A549 (cell line): ENCODE measurements at regions not wholly inside any gene's neighbourhood (a gene's known extent, or its start where the extent isn't known, plus 50 kb on each side); places are given as distances from the start of the nearest gene placed in this dataset.
"Not testable (repeated sequence)": the region's sequence is repeated elsewhere in the genome, so short reads cannot be mapped to it uniquely, and the experiment has no call there.

ENCODE experiments used
- ATAC-seq, 2 experiments: fragments of 200-7000 bp in 1 of 2; fragments of >200 bp in 1 of 2; cut with Nextera tagmentation in 1 of 2; cut with Tn5 transposase in 1 of 2; 3 replicates each; pipeline versions ENCODE4 v1.8.0 to v1.9.1; 2018 to 2020; ENCODE audit warnings: mild to moderate bottlenecking in 1 of 2, moderate library complexity in 1 of 2
- CTCF ChIA-PET: fragments of 300-600 bp; sonication (Branson Sonifier 250); formaldehyde crosslinking; extraction: SDS; loops from one replicate; lab custom pipeline; 2021; ENCODE audit warnings: antibody characterized with exemption, inconsistent platforms; lab: Yijun Ruan, JAX
- POLR2A ChIA-PET: fragments of 350-600 bp; formaldehyde crosslinking; extraction: SDS; loops from one replicate; lab custom pipeline; 2021; ENCODE audit warnings: antibody characterized with exemption, inconsistent platforms; lab: Yijun Ruan, JAX
- DNase-seq, 2 experiments: peaks; one replicate each; pipeline versions ENCODE4 v3.0.0 to v3.0.0-alpha.2; 2011 to 2016; ENCODE audit warnings: low read depth in 1 of 2, low spot score in 1 of 2
- FAIRE-seq: peaks from 2 replicates; lab custom pipeline; 2011; peaks lifted over from hg19 to GRCh38; lab: Jason Lieb, UNC
- H3K27ac ChIP-seq, 2 experiments: fragments of >200 bp; sonication (Bioruptor Twin); formaldehyde crosslinking; 3 replicates each; pipeline ENCODE4 v1.5.1; 2016 to 2017
- H3K4me1 ChIP-seq: fragments of >200 bp; sonication (Bioruptor Twin); formaldehyde crosslinking; 3 replicates; pipeline ENCODE4 v1.6.1; 2016
- H3K4me2 ChIP-seq: fragments of >200 bp; sonication (Bioruptor Twin); formaldehyde crosslinking; 3 replicates; pipeline ENCODE4 v1.6.1; 2016
- H3K4me3 ChIP-seq: fragments of >200 bp; sonication (Bioruptor Twin); formaldehyde crosslinking; 3 replicates; pipeline ENCODE4 v1.5.1; 2016
- H3K9me3 ChIP-seq: fragments of >200 bp; sonication (Bioruptor Twin); formaldehyde crosslinking; 3 replicates; pipeline ENCODE4 v1.6.1; 2016
- EHF ChIP-seq: fragments of 250-450 bp; sonication (Bioruptor Pico); IDR thresholded peaks from 2 replicates; pipeline ENCODE4 v1.5.0; 2020; ENCODE audit warnings: mild to moderate bottlenecking
- EHMT2 ChIP-seq: fragments of 200-600 bp; sonication (generic); IDR thresholded peaks from 2 replicates; pipeline ENCODE4 v1.6.1; 2016; ENCODE audit warnings: antibody characterized with exemption, low read depth, mild to moderate bottlenecking, moderate library complexity
- FOSB ChIP-seq: fragments of 250-450 bp; sonication (Bioruptor Pico); IDR thresholded peaks from 2 replicates; pipeline ENCODE4 v1.5.0; 2020; ENCODE audit warnings: mild to moderate bottlenecking, moderate library complexity
- FOXS1 ChIP-seq: fragments of 250-450 bp; sonication (Bioruptor Pico); IDR thresholded peaks from 2 replicates; pipeline ENCODE4 v1.5.0; 2020; ENCODE audit warnings: mild to moderate bottlenecking, moderate library complexity
- HEYL ChIP-seq: fragments of 250-450 bp; sonication (Bioruptor Pico); IDR thresholded peaks from 2 replicates; pipeline ENCODE4 v1.8.0; 2021; ENCODE audit warnings: mild to moderate bottlenecking, moderate library complexity
- HOXB5 ChIP-seq: fragments of 250-450 bp; sonication (Bioruptor Pico); IDR thresholded peaks from 2 replicates; pipeline ENCODE4 v1.5.0; 2020; ENCODE audit warnings: mild to moderate bottlenecking, moderate library complexity
- JUN ChIP-seq, 2 experiments: fragments of >200 bp; sonication (Bioruptor Twin); formaldehyde crosslinking; IDR thresholded peaks; 2 replicates in 1 of 2; 3 replicates in 1 of 2; pipeline ENCODE4 v1.6.1; 2016 to 2017
- KDM5A ChIP-seq: fragments of 200-600 bp; sonication (generic); IDR thresholded peaks from 2 replicates; pipeline ENCODE4 v1.6.1; 2016; ENCODE audit warnings: antibody characterized with exemption, mild to moderate bottlenecking
- MYC ChIP-seq: IDR thresholded peaks from 2 replicates; pipeline ENCODE4 v1.6.1; 2012; ENCODE audit warnings: mild to moderate bottlenecking, inconsistent platforms, low read length, improper control_type of control experiment, borderline replicate concordance
- NR3C1 ChIP-seq: fragments of >200 bp; sonication (Bioruptor Twin); formaldehyde crosslinking; IDR thresholded peaks from 3 replicates; pipeline ENCODE4 v1.6.1; 2017
- PHF8 ChIP-seq: fragments of 200-600 bp; sonication (generic); IDR thresholded peaks from 2 replicates; pipeline ENCODE4 v1.6.1; 2016; ENCODE audit warnings: low read depth, mild to moderate bottlenecking, antibody characterized with exemption, moderate library complexity, borderline replicate concordance
- RFX5 ChIP-seq: fragments of 450-650 bp; IDR thresholded peaks from 2 replicates; pipeline ENCODE4 v1.7.1; 2014; ENCODE audit warnings: antibody characterized with exemption, mild to moderate bottlenecking, moderate library complexity
- SMC3 ChIP-seq: fragments of >200 bp; sonication (Bioruptor Twin); formaldehyde crosslinking; IDR thresholded peaks from 3 replicates; pipeline ENCODE4 v1.6.1; 2018; ENCODE audit warnings: inconsistent platforms
- SREBF2 ChIP-seq: fragments of 450-650 bp; IDR thresholded peaks from 2 replicates; pipeline ENCODE4 v1.6.1; 2014; ENCODE audit warnings: mild to moderate bottlenecking, moderate library complexity
- ZC3H11A ChIP-seq: fragments of 450-650 bp; IDR thresholded peaks from 2 replicates; pipeline ENCODE4 v1.6.1; 2014; ENCODE audit warnings: antibody characterized with exemption, mild to moderate bottlenecking
- ZSCAN20 ChIP-seq: fragments of 250-450 bp; sonication (Bioruptor Pico); IDR thresholded peaks from 2 replicates; pipeline ENCODE4 v1.8.0; 2022; ENCODE audit warnings: mild to moderate bottlenecking, moderate library complexity
- WGBS: methylation state at CpG from one replicate; pipeline ENCODE4 v1.1.6; 2017; ENCODE audit errors: missing lambda C conversion rate; 5-methylcytosine and 5-hydroxymethylcytosine counted together
- TF ChIP-seq, protein P1 (sequence below): IDR thresholded peaks from 2 replicates; pipeline ENCODE4 v1.6.1; 2012
- TF ChIP-seq, protein P2 (sequence below): fragments of 200-600 bp; sonication (generic); IDR thresholded peaks from 2 replicates; pipeline ENCODE4 v1.6.1; 2016; ENCODE audit warnings: antibody characterized with exemption, mild to moderate bottlenecking, moderate library complexity
- TF ChIP-seq, protein P3 (sequence below): fragments of 450-650 bp; IDR thresholded peaks from 2 replicates; pipeline ENCODE4 v1.6.1; 2014; ENCODE audit warnings: antibody characterized with exemption
- TF ChIP-seq, protein P4 (sequence below): fragments of 250-450 bp; sonication (Bioruptor Pico); IDR thresholded peaks from 2 replicates; pipeline ENCODE4 v1.5.0; 2020; ENCODE audit warnings: low read depth, mild to moderate bottlenecking, moderate library complexity

DNA sequence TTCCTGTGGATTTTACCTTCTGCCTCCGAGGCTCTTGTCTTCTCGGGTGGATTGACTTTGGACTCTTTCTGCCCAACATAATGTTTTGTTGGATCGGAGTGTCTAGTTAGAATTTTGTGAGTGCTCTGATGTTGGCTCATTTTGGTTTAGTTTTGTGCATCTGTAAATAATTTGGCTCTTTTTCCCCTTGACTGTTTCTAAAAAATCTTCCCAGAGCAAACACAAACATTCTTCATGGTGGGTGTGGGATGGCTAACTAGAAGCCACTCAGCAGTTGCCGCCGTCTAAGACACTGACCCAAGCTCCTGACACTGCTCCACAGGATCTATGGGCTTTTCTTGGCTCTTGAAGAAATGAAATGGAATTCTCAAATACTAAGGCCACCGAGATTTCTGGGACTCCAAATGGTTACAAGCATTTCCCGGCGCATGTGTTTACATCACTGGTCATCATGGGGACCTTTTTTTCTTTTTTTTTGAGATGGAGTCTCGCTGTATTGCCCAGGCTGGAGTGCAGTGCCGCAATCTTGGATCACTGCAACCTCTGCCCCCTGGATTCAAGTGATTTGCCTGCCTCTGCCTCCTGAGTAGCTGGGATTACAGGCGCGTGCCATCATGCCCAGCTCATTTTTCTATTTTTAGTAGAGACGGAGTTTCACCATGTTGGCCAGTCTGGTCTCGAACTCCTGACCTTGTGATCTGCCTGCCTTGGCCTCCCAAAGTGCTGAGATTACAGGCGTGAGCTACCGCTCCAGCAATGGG, 92.0 kb upstream of the FRMD1 start:
- no peak overlapping the region for H3K4me3 ChIP-seq
- DNase-seq: no peak
- no peaks in the 10 kb centered on the region for H3K9me3 ChIP-seq
- no peak for ATAC-seq
- POLR2A ChIA-PET: no interaction called here
- CTCF ChIA-PET: no interaction called here
- no peak for FAIRE-seq
- H3K4me2 ChIP-seq: no peak overlapping the region
- 85% methylated on average over 16 of the region's 16 CpGs for WGBS
- no peak for TF ChIP-seq EHF (CRISPR knock-in tag)
- TF ChIP-seq, protein P1, sequence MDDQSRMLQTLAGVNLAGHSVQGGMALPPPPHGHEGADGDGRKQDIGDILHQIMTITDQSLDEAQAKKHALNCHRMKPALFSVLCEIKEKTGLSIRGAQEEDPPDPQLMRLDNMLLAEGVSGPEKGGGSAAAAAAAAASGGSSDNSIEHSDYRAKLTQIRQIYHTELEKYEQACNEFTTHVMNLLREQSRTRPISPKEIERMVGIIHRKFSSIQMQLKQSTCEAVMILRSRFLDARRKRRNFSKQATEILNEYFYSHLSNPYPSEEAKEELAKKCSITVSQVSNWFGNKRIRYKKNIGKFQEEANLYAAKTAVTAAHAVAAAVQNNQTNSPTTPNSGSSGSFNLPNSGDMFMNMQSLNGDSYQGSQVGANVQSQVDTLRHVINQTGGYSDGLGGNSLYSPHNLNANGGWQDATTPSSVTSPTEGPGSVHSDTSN: no peak
- no peak for TF ChIP-seq ZSCAN20 (CRISPR knock-in tag)
- TF ChIP-seq PHF8: no peak
- TF ChIP-seq JUN (IDR thresholded peaks at IDR 0.05): no peak
- TF ChIP-seq, protein P2, sequence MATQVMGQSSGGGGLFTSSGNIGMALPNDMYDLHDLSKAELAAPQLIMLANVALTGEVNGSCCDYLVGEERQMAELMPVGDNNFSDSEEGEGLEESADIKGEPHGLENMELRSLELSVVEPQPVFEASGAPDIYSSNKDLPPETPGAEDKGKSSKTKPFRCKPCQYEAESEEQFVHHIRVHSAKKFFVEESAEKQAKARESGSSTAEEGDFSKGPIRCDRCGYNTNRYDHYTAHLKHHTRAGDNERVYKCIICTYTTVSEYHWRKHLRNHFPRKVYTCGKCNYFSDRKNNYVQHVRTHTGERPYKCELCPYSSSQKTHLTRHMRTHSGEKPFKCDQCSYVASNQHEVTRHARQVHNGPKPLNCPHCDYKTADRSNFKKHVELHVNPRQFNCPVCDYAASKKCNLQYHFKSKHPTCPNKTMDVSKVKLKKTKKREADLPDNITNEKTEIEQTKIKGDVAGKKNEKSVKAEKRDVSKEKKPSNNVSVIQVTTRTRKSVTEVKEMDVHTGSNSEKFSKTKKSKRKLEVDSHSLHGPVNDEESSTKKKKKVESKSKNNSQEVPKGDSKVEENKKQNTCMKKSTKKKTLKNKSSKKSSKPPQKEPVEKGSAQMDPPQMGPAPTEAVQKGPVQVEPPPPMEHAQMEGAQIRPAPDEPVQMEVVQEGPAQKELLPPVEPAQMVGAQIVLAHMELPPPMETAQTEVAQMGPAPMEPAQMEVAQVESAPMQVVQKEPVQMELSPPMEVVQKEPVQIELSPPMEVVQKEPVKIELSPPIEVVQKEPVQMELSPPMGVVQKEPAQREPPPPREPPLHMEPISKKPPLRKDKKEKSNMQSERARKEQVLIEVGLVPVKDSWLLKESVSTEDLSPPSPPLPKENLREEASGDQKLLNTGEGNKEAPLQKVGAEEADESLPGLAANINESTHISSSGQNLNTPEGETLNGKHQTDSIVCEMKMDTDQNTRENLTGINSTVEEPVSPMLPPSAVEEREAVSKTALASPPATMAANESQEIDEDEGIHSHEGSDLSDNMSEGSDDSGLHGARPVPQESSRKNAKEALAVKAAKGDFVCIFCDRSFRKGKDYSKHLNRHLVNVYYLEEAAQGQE: no peak
- no peak for TF ChIP-seq HEYL (CRISPR knock-in tag)
- TF ChIP-seq NR3C1: no peak
- TF ChIP-seq, protein P3, sequence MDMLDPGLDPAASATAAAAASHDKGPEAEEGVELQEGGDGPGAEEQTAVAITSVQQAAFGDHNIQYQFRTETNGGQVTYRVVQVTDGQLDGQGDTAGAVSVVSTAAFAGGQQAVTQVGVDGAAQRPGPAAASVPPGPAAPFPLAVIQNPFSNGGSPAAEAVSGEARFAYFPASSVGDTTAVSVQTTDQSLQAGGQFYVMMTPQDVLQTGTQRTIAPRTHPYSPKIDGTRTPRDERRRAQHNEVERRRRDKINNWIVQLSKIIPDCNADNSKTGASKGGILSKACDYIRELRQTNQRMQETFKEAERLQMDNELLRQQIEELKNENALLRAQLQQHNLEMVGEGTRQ: no peak
- TF ChIP-seq HOXB5: no peak
- TF ChIP-seq SMC3: no peak
- no peak for TF ChIP-seq ZC3H11A
- TF ChIP-seq, protein P4, sequence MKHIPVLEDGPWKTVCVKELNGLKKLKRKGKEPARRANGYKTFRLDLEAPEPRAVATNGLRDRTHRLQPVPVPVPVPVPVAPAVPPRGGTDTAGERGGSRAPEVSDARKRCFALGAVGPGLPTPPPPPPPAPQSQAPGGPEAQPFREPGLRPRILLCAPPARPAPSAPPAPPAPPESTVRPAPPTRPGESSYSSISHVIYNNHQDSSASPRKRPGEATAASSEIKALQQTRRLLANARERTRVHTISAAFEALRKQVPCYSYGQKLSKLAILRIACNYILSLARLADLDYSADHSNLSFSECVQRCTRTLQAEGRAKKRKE: no peak
- TF ChIP-seq EHMT2: no peak
- TF ChIP-seq FOXS1 (CRISPR knock-in tag): no peak
- TF ChIP-seq FOSB (CRISPR knock-in tag): no peak
- TF ChIP-seq RFX5: no peak
- no peaks in the 10 kb centered on the region for H3K4me1 ChIP-seq
- no peak overlapping the region for H3K27ac ChIP-seq

DNA sequence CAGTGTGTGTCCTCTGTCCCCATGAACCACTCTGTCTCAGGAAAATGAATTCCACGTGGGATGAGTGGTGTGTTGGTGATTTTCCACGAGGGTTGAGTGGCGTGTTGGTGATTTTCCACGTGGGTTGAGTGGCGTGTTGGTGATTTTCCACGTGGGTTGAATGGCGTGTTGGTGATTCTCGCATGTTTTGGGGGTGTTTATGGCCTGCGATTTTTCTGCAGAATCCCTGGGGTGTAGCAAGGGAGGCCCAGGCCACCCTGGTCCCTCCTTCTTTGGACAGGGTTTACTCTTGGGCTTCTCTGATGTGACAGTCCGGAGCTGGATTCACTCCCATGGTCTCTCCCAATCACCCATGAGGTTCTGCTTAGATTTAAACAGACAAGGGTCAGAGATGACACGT, 90.6 kb upstream of the FRMD1 start:
- ChIA-PET CTCF (no interaction called here), POLR2A (no interaction called here)
- Histone ChIP-seq H3K9me3 (no peaks in the 10 kb centered on the region), H3K4me2 (no peak overlapping the region), H3K4me3 (no peak overlapping the region), H3K27ac (no peak overlapping the region), H3K4me1 (no peaks in the 10 kb centered on the region)
- DNase-seq (no peak), FAIRE-seq (no peak), ATAC-seq (no peak)
- no peak for TF ChIP-seq KDM5A
- TF ChIP-seq HEYL (CRISPR knock-in tag): no peak
- TF ChIP-seq JUN (IDR thresholded peaks at IDR 0.05): no peak
- TF ChIP-seq MYC: no peak
- TF ChIP-seq FOSB (CRISPR knock-in tag): no peak
- TF ChIP-seq SREBF2: no peak
- WGBS: 72% methylated on average over 10 of the region's 11 CpGs

DNA sequence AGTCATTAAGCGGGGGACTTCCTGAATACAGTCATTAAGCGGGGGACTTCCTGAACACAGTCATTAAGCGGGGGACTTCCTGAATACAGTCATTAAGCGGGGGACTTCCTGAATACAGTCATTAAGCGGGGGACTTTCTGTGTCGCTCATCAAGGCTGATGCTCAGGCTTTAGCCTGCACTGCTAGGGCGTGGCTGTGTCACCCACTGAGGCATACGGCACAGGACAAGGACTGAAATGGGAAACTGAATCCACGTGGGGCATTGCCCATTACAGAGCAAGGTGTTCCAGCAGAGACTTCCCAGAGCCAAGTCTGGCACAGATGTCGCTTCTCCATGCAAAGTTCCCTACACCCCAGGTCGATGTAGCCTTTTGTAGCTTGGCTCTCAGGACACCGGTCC, 89.9 kb upstream of the FRMD1 start:
- H3K9me3 ChIP-seq, FAIRE-seq, POLR2A ChIA-PET, H3K27ac ChIP-seq, H3K4me1 ChIP-seq, H3K4me3 ChIP-seq, DNase-seq, ATAC-seq, H3K4me2 ChIP-seq: not testable (repeated sequence)
- WGBS: 70% methylated on average over 9 of the region's 12 CpGs
- CTCF ChIA-PET: interaction anchor here (1.2 kb wide), 1 partner anchor 186 kb away, joined by 3 read pairs; no protein-coding TSS in a partner anchor

DNA sequence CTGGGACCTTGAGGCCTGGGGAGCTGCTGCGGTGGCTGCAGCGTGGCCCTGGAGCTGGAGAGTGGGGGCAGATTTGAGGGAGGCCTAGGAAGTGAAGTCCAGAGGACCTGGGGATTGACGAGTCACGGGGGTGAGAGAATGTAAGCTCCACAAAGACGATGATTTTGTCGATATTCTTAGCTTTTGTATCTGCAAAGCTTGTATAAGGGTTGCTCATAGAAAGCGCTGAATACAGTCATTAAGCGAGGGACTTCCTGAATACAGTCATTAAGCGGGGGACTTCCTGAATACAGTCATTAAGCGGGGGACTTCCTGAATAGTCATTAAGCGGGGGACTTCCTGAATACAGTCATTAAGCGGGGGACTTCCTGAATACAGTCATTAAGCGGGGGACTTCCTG, 89.3 kb upstream of the FRMD1 start:
- ATAC-seq, H3K4me2 ChIP-seq, H3K9me3 ChIP-seq, H3K4me3 ChIP-seq, DNase-seq, FAIRE-seq, H3K4me1 ChIP-seq, H3K27ac ChIP-seq, POLR2A ChIA-PET: not testable (repeated sequence)
- 86% methylated on average over 10 of the region's 13 CpGs for WGBS
- CTCF ChIA-PET: interaction anchor here (1.2 kb wide), 1 partner anchor 187 kb away, joined by 3 read pairs; no protein-coding TSS in a partner anchor
